ENCODE measurements at regions not wholly inside any gene's neighbourhood (a gene's known extent, or its start where the extent isn't known, plus 50 kb on each side); places are given as distances from the start of the nearest gene placed in this dataset.

DNA sequence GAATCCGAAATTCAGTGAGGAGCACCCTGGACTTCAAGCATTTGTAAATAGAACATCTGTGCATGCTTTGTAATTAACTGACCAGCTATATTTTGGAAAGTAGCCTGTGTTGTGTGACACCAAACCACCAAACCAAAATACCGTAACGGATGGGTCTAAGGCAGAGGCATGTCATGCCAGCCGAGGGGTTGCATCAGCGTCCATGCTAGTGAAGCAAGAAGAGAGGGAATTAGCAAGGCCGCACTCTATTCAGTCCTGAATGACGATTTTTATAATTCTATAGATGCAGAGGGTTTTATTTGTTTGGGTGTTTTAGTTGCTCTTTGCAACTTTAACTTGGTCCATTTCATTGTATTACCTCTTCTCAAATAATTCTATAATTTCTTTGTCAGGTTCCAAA lies 116.8 kb upstream of the SMYD2 start:
- H3K27me3 ChIP-seq (ENCODE audit: control insufficient read depth, insufficient read depth, low read length) = no peaks in the 10 kb centered on the region
- H3K4me2 ChIP-seq (ENCODE audit: extremely low read depth, insufficient read depth, low read length) = no peak overlapping the region
- H3K36me3 ChIP-seq (ENCODE audit: control insufficient read depth, insufficient read depth, low read length) = no peaks in the 10 kb centered on the region
- H4K20me1 ChIP-seq (ENCODE audit: control insufficient read depth, extremely low read depth, insufficient read depth, low read length) = no peaks in the 10 kb centered on the region
- no peak overlapping the region for H2AFZ ChIP-seq (ENCODE audit: low read length)
- no peak overlapping the region for H3K27ac ChIP-seq (ENCODE audit: insufficient read depth, low read length)
- no peak overlapping the region for H3K4me3 ChIP-seq (replicated peaks in 1 of 4; ENCODE audit: control extremely low read depth in 1 of 4, insufficient read depth in 1 of 4, low read depth in 3 of 4, low read length in 4 of 4)
- H3K79me2 ChIP-seq (ENCODE audit: control insufficient read depth, insufficient read depth, low read length) = no peaks in the 10 kb centered on the region
- no peak for DNase-seq (ENCODE audit: low read depth in 2 of 2)
- no peak for TF ChIP-seq CTCF (conservative IDR thresholded peaks at IDR 0.05 in 1 of 2, IDR thresholded peaks at IDR 0.05 in 1 of 2; ENCODE audit: low read depth in 1 of 2, low read length in 2 of 2)
- no peak for TF ChIP-seq EZH2 (IDR thresholded peaks at IDR 0.05; ENCODE audit: low read length, missing control alignments)
- no peaks in the 10 kb centered on the region for H3K9me3 ChIP-seq (ENCODE audit: control insufficient read depth, insufficient read depth, low read depth, low read length)
- H3K9ac ChIP-seq (ENCODE audit: insufficient read depth, low read length) = no peak overlapping the region
- no peaks in the 10 kb centered on the region for H3K4me1 ChIP-seq (ENCODE audit: control insufficient read depth, extremely low read depth, insufficient read depth, low read length)

DNA sequence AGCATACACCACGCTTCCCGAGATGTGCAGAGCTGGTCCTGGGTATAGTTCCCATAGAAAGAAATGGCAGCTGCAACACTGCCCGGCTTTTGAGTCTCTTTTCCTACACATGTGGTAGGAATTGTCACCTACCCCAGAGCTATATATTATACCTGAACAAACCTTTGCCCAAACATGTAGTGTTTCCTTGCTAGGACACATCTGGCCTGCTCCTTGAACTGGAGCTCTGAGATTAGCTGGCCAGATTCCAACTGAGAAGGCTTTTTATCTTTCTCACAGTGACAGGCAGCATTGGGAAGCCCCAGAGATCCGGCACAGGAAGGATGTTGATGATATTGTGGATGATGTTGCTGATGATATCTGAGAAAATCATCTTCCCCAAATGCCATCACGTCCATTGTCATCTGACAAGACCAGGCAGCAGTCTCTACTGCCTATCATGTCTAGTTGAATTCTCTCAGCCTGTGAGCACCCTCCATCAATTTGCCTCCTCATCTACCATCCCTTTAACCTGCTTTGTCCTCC lies 115.0 kb upstream of the SMYD2 start:
- no peaks in the 10 kb centered on the region for H3K79me2 ChIP-seq (ENCODE audit: control insufficient read depth, insufficient read depth, low read length)
- no peak overlapping the region for H2AFZ ChIP-seq (ENCODE audit: low read length)
- H3K9ac ChIP-seq (ENCODE audit: insufficient read depth, low read length) = no peak overlapping the region
- no peak for DNase-seq (ENCODE audit: low read depth in 2 of 2)
- no peak for TF ChIP-seq CTCF (conservative IDR thresholded peaks at IDR 0.05 in 1 of 2, IDR thresholded peaks at IDR 0.05 in 1 of 2; ENCODE audit: low read depth in 1 of 2, low read length in 2 of 2)
- no peak overlapping the region for H3K27ac ChIP-seq (ENCODE audit: insufficient read depth, low read length)
- H3K27me3 ChIP-seq (ENCODE audit: control insufficient read depth, insufficient read depth, low read length) = no peaks in the 10 kb centered on the region
- H3K9me3 ChIP-seq (ENCODE audit: control insufficient read depth, insufficient read depth, low read depth, low read length) = no peaks in the 10 kb centered on the region
- H4K20me1 ChIP-seq (ENCODE audit: control insufficient read depth, extremely low read depth, insufficient read depth, low read length) = no peaks in the 10 kb centered on the region
- no peak overlapping the region for H3K4me3 ChIP-seq (replicated peaks in 1 of 4; ENCODE audit: control extremely low read depth in 1 of 4, insufficient read depth in 1 of 4, low read depth in 3 of 4, low read length in 4 of 4)
- H3K4me1 ChIP-seq (ENCODE audit: control insufficient read depth, extremely low read depth, insufficient read depth, low read length) = no peaks in the 10 kb centered on the region
- no peak overlapping the region for H3K4me2 ChIP-seq (ENCODE audit: extremely low read depth, insufficient read depth, low read length)
- no peaks in the 10 kb centered on the region for H3K36me3 ChIP-seq (ENCODE audit: control insufficient read depth, insufficient read depth, low read length)

DNA sequence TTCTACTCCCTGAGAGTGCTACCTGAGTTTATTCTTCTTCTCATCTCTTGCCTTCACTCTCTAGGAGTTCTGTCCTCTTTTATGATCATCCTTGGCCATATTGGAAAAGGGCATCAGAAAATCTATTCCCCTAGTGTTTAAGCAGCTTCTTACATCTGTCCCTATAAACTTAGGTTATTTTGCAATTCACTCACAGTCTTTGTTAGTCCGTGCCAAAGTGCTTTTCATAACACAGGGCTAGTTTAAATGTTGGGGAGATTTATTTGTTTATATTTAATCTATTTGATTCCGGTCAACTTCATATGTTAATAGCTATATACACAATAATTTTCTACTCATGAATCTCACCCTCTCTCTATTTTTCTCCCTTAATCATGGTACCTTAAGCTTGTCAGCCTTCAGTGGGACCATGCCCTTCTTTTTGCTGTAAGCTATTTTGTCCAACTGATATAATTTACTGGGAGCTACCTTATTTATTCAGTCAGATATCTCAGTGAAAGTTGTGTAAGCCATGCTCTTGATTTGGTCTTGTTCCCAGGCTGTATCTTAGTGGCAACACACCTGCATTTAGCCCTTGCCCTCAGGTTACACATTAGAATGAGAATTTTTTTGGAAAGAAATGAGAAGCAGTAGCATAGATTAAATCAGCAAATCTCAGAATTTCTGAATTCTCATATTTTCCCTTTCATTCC lies 106.3 kb upstream of the SMYD2 start:
- TF ChIP-seq CTCF (conservative IDR thresholded peaks at IDR 0.05 in 1 of 2, IDR thresholded peaks at IDR 0.05 in 1 of 2; ENCODE audit: low read depth in 1 of 2, low read length in 2 of 2) (no peak), EZH2 (IDR thresholded peaks at IDR 0.05; ENCODE audit: low read length, missing control alignments) (no peak)
- Histone ChIP-seq H3K79me2 (ENCODE audit: control insufficient read depth, insufficient read depth, low read length) (no peaks in the 10 kb centered on the region), H3K4me2 (ENCODE audit: extremely low read depth, insufficient read depth, low read length) (no peak overlapping the region), H4K20me1 (ENCODE audit: control insufficient read depth, extremely low read depth, insufficient read depth, low read length) (peaks cover 2% of the 10 kb centered on the region), H3K27me3 (ENCODE audit: control insufficient read depth, insufficient read depth, low read length) (no peaks in the 10 kb centered on the region), H3K4me1 (ENCODE audit: control insufficient read depth, extremely low read depth, insufficient read depth, low read length) (no peaks in the 10 kb centered on the region), H3K36me3 (ENCODE audit: control insufficient read depth, insufficient read depth, low read length) (no peaks in the 10 kb centered on the region), H2AFZ (ENCODE audit: low read length) (no peak overlapping the region), H3K9me3 (ENCODE audit: control insufficient read depth, insufficient read depth, low read depth, low read length) (no peaks in the 10 kb centered on the region), H3K27ac (ENCODE audit: insufficient read depth, low read length) (no peak overlapping the region), H3K9ac (ENCODE audit: insufficient read depth, low read length) (no peak overlapping the region), H3K4me3 (replicated peaks in 1 of 4; ENCODE audit: control extremely low read depth in 1 of 4, insufficient read depth in 1 of 4, low read depth in 3 of 4, low read length in 4 of 4) (no peak overlapping the region)
- DNase-seq (ENCODE audit: low read depth in 2 of 2) = no peak
